GM12872 (cell line): ENCODE measurements at regions not wholly inside any gene's neighbourhood (a gene's known extent, or its start where the extent isn't known, plus 50 kb on each side); places are given as distances from the start of the nearest gene placed in this dataset.

Experiments
- TF ChIP-seq, protein P1 (sequence below): IDR thresholded peaks from 3 replicates; pipeline ENCODE4 v1.5.1; 2011; ENCODE audit warnings: low read depth, mild to moderate bottlenecking, low read length, moderate library complexity; ENCODE audit not compliant: insufficient read depth

DNA sequence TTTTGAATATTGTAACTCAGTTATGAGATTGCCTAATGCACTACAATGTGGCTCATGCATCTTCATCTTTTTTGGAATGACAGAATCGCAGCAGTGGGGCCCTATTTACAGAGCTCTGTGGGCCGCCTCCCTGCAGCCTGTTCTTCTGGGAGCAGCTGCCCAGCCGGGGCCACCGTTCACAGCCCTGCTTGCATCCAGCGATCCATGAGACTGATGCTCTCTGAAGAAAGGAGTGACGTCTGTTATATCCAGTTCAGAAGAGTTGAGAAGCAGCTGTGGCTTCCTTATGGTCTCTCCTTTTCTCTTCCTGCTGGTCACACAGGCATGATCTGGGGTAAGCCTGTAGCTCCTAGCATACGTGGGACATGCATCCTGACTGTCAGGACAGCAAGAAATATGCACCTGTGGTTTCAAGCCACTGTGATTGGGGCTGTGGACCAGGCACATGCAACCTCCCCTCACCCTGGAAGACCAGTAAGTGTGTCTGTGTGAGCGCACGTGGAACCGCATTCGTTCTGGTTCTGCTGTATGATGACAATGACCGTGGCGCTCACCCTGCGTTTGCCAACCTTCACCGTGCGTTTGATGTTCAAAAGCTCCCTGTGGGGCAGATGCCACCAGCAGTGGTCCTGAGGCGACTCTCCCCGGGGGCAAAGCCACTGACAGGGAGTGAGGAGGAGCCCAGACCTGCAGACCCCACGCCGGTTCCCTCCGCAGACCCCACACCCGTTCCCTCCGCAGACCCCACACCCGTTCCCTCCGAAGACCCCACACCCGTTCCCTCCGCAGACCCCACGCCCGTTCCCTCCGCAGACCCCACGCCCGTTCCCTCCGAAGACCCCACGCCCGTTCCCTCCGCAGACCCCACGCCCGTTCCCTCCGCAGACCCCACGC lies 189.8 kb downstream of the TMEM18 start:
- TF ChIP-seq, protein P1, sequence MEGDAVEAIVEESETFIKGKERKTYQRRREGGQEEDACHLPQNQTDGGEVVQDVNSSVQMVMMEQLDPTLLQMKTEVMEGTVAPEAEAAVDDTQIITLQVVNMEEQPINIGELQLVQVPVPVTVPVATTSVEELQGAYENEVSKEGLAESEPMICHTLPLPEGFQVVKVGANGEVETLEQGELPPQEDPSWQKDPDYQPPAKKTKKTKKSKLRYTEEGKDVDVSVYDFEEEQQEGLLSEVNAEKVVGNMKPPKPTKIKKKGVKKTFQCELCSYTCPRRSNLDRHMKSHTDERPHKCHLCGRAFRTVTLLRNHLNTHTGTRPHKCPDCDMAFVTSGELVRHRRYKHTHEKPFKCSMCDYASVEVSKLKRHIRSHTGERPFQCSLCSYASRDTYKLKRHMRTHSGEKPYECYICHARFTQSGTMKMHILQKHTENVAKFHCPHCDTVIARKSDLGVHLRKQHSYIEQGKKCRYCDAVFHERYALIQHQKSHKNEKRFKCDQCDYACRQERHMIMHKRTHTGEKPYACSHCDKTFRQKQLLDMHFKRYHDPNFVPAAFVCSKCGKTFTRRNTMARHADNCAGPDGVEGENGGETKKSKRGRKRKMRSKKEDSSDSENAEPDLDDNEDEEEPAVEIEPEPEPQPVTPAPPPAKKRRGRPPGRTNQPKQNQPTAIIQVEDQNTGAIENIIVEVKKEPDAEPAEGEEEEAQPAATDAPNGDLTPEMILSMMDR, result no peak

DNA sequence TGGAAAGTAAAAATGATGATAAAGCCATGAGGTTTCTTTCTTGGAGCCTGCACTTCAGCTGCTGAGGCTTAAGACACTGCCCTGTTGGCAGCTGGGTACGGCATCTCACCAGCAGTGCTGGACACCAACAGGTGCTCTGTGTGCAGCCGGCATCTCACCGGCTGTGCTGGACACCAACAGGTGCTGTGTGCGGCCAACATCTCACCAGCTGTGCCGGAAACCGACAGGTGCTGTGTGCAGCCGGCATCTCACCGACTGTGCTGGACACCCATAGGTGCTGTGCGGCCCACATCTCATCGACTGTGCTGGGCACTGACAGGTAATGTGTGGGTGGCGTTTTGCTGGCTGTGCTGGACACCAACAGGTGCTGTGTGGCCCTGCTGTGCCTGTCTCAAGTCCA lies 190.8 kb downstream of the TMEM18 start:
- TF ChIP-seq, protein P1, result no peak

DNA sequence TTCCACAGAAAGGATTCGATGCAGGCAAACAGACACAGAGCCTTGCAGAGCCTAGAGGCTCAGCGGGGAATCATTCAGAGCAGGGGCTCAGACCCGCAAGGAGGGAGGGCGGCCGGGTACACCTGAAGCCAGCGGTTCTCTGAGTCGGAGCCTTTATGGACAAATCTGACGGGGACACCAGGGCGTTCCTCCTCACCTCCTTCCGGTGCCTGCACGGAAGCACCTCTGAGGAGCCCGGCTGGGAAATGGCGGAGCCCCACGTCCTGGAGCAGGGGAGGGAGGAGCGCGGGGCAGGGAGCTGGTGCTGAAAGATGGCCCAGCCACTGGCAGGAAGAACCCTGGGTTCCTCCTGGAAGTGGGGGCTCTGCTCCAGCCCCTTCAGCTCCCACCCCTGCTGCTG lies 193.5 kb upstream of the ALKAL2 start:
- TF ChIP-seq, protein P1, result no peak

DNA sequence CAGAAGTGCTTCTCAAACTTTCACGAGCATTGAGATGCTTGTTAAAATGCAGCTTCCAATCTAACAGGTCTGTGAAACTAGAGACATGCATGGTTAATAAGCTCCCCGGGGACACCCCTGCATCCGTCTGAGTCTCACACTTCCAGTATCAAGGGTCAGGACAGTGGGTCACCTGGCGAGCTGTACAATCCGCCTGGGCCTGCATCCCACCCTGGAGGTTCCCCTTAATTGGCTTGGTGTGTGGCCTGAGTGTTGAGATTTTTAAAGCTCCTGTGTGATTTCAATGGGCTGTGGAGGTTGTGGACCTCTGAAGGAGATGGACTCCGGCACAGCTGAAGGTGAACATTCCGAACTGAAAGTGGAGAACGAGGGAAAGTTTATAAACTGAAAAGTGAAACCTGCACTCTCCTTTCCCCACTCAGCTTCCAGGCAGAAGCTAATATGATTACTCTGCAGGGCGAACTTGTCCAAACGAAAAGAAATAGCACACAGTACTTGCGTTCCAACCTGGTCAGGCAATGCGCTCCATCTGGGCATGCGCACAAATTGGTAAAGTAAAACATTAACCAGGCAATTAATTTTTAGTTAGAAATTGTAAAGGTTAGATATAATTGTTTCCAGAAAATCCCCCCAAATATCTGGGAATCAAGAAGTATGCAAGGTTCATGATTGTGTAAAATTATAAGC lies 191.7 kb upstream of the ALKAL2 start:
- TF ChIP-seq, protein P1, result no peak

DNA sequence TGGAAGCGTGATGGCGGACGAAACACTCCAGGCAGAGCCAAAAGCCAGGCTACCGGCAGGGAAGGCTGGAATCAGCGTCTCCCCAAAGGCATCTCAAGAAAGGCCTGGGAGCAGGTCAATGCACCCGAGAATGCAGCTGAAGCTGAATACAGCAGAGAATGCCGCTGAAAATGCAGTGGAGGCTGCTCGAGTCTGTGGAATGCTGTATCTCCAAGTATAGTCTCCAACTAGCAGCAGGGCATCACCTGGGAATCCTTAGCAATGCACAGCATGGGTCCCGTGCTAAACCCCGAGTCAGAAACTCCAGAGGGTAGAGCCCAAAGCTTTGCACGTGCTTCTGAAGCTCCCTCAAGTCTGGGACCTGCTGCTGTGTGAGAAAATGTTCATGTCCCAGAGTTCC lies 191.1 kb upstream of the ALKAL2 start:
- TF ChIP-seq, protein P1, result no peak

DNA sequence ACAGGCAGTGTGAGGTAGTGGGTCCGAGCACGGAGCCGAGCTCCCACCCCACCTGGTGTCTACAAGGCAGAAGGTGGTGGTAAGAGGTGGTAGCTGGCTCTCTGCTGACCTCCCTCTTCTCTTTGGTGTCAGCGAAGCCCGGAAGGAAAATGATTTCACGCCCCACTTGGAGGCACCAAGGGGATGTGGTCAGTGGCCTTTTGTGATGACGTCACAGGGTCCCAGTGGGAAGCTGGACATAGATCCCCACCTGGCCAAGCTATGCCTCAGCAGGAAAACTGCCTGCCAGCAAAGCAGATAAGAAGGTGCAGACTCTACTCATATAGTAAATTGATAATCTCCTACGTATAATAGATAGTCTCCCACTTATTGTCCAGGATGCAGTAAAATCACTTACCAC lies 183.7 kb upstream of the ALKAL2 start:
- TF ChIP-seq, protein P1, result no peak

DNA sequence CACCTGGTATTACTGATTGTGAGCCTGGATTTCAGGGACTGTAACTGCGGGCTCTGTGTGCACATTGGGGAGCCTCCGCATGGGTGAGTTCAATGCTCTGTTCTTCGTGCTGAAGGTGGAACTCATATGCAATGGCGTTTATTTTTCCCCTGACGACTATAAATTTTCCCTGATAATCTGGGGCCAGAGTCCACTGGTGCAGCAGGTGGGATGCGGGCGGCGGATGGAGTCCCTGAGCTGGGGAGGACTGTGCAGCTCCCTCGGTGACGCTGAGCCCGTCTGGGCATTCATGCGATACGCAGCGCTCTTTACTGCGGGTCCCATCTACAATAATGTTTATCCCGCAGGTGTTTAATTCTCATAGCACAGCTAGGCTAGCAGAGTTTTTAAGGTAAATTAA lies 181.6 kb upstream of the ALKAL2 start:
- TF ChIP-seq, protein P1, result no peak
